Loucy (cell line): ENCODE measurements at regions not wholly inside any gene's neighbourhood (a gene's known extent, or its start where the extent isn't known, plus 50 kb on each side); places are given as distances from the start of the nearest gene placed in this dataset.

Experiments used
- H2AFZ ChIP-seq: fragments of 200-600 bp; sonication (generic); 2 replicates; pipeline ENCODE4 v1.6.0; 2016; ENCODE audit warnings: antibody characterized with exemption, mild to moderate bottlenecking, low read length, moderate library complexity
- H3F3A ChIP-seq: fragments of 200-600 bp; 2 replicates; pipeline ENCODE4 v1.6.0; 2016; ENCODE audit warnings: antibody characterized with exemption, low read depth, mild to moderate bottlenecking
- H3K27me3 ChIP-seq: fragments of 200-600 bp; sonication (generic); 2 replicates; pipeline ENCODE4 v1.6.1; 2014; ENCODE audit warnings: low read length, mild to moderate bottlenecking; ENCODE audit not compliant: insufficient read depth, poor library complexity, severe bottlenecking
- H3K36me3 ChIP-seq: fragments of 200-600 bp; sonication (generic); 2 replicates; pipeline ENCODE4 v1.6.1; 2016; ENCODE audit warnings: low read length; ENCODE audit not compliant: insufficient read depth
- H3K4me1 ChIP-seq: fragments of 200-600 bp; sonication (generic); 2 replicates; pipeline ENCODE4 v1.5.1; 2014; ENCODE audit warnings: low read length, mild to moderate bottlenecking; ENCODE audit not compliant: insufficient read depth, poor library complexity, severe bottlenecking
- H3K4me2 ChIP-seq: fragments of 200-600 bp; sonication (generic); 2 replicates; pipeline ENCODE4 v1.6.0; 2014; ENCODE audit warnings: antibody characterized with exemption, low read length, low read depth, mild to moderate bottlenecking; ENCODE audit not compliant: poor library complexity, severe bottlenecking
- H3K4me3 ChIP-seq: fragments of 200-600 bp; sonication (generic); 2 replicates; pipeline ENCODE4 v1.5.1; 2014; ENCODE audit warnings: low read length, mild to moderate bottlenecking, mixed read lengths; ENCODE audit not compliant: poor library complexity, severe bottlenecking
- H3K79me2 ChIP-seq: fragments of 200-600 bp; sonication (generic); 2 replicates; pipeline ENCODE4 v1.6.1; 2014; ENCODE audit warnings: low read length; ENCODE audit not compliant: insufficient read depth
- H3K9ac ChIP-seq: fragments of 200-600 bp; sonication (generic); 2 replicates; pipeline ENCODE4 v1.6.0; 2014; ENCODE audit warnings: mild to moderate bottlenecking, low read depth, low read length, moderate library complexity; ENCODE audit not compliant: poor library complexity, severe bottlenecking
- H3K9me2 ChIP-seq: fragments of 200-600 bp; sonication (generic); replicated peaks from 2 replicates; pipeline ENCODE4 v1.6.1; 2016; ENCODE audit warnings: low read depth, low read length, mixed read lengths
- H3K9me3 ChIP-seq: fragments of 200-600 bp; sonication (generic); 2 replicates; pipeline ENCODE4 v1.6.1; 2014; ENCODE audit warnings: mild to moderate bottlenecking, antibody characterized with exemption, low read length, low read depth; ENCODE audit not compliant: insufficient read depth
- H4K20me1 ChIP-seq: fragments of 200-600 bp; sonication (generic); 2 replicates; pipeline ENCODE4 v1.6.0; 2014; ENCODE audit warnings: antibody characterized with exemption, low read length, mild to moderate bottlenecking; ENCODE audit not compliant: insufficient read depth, poor library complexity, severe bottlenecking
- EZH2phosphoT487 ChIP-seq: fragments of 200-600 bp; IDR thresholded peaks from 2 replicates; pipeline ENCODE4 v1.6.1; 2018; ENCODE audit warnings: antibody characterized with exemption, mild to moderate bottlenecking, moderate library complexity, borderline replicate concordance
- TF ChIP-seq, protein P1 (sequence below): fragments of 200-600 bp; sonication (generic); conservative IDR thresholded peaks from 2 replicates; pipeline ENCODE4 v1.5.1; 2014; ENCODE audit warnings: mild to moderate bottlenecking, antibody characterized with exemption, low read length

DNA sequence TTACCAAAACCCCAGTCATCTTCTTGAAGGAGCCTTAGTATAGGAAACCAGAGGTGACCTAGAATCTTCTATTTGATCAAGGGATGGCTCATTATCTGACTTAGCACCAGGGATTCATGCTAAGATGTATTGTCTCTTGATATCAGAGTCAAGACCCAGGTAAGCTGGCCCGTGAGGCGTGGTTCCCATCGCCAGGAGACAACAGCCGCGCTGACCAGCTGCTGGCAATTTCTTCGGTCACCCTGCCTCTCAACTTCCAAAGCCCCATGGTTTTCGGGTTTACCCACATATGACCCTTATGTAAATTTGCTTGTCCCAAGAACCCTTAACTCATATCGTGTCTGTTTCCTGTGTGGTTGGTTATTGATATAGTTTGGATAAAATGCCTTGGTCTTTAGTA, 77.7 kb upstream of the VSTM2B start:
- H3K36me3 ChIP-seq, result no peaks in the 10 kb centered on the region
- no peaks in the 10 kb centered on the region for H3F3A ChIP-seq
- H3K9ac ChIP-seq, result no peak overlapping the region
- no peaks in the 10 kb centered on the region for H4K20me1 ChIP-seq
- H3K4me1 ChIP-seq, result no peaks in the 10 kb centered on the region
- no peaks in the 10 kb centered on the region for H3K9me2 ChIP-seq
- TF ChIP-seq, protein P1, sequence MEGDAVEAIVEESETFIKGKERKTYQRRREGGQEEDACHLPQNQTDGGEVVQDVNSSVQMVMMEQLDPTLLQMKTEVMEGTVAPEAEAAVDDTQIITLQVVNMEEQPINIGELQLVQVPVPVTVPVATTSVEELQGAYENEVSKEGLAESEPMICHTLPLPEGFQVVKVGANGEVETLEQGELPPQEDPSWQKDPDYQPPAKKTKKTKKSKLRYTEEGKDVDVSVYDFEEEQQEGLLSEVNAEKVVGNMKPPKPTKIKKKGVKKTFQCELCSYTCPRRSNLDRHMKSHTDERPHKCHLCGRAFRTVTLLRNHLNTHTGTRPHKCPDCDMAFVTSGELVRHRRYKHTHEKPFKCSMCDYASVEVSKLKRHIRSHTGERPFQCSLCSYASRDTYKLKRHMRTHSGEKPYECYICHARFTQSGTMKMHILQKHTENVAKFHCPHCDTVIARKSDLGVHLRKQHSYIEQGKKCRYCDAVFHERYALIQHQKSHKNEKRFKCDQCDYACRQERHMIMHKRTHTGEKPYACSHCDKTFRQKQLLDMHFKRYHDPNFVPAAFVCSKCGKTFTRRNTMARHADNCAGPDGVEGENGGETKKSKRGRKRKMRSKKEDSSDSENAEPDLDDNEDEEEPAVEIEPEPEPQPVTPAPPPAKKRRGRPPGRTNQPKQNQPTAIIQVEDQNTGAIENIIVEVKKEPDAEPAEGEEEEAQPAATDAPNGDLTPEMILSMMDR, result no peak
- no peak for TF ChIP-seq EZH2phosphoT487
- no peaks in the 10 kb centered on the region for H3K79me2 ChIP-seq
- H3K4me3 ChIP-seq, result no peak overlapping the region
- no peaks in the 10 kb centered on the region for H3K27me3 ChIP-seq
- H2AFZ ChIP-seq, result no peak overlapping the region
- H3K4me2 ChIP-seq, result no peak overlapping the region
- H3K9me3 ChIP-seq, result peaks cover 3% of the 10 kb centered on the region; the same call in 1 of the 2 replicates

DNA sequence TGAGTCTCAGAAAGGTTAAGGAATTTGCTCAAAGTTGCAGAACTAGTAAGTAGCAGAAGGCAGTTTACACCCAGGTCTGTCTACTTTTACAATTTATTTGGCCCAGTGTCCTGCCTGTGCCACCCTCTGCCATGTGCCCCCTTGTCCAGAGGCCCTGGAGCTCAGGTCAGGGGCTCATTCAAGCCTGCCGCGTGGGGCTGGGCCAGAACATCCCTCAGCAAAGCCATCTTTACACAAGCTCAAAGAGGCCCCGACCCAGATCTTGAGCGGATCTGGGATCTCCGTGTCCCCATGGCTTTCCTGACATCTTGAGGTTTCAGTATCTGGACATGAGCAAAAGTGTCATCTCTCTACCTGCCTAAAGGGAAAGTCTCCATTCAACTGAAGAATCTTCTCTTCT, 76.4 kb upstream of the VSTM2B start:
- Histone ChIP-seq H3F3A (no peaks in the 10 kb centered on the region), H3K79me2 (no peaks in the 10 kb centered on the region), H3K4me2 (no peak overlapping the region), H3K9ac (no peak overlapping the region), H4K20me1 (no peaks in the 10 kb centered on the region), H2AFZ (no peak overlapping the region), H3K9me3 (peaks cover 6% of the 10 kb centered on the region; the same call in 1 of the 2 replicates), H3K4me3 (no peak overlapping the region), H3K36me3 (no peaks in the 10 kb centered on the region), H3K9me2 (no peaks in the 10 kb centered on the region), H3K4me1 (no peaks in the 10 kb centered on the region), H3K27me3 (no peaks in the 10 kb centered on the region)
- no peak for TF ChIP-seq EZH2phosphoT487
- TF ChIP-seq, protein P1, result no peak

DNA sequence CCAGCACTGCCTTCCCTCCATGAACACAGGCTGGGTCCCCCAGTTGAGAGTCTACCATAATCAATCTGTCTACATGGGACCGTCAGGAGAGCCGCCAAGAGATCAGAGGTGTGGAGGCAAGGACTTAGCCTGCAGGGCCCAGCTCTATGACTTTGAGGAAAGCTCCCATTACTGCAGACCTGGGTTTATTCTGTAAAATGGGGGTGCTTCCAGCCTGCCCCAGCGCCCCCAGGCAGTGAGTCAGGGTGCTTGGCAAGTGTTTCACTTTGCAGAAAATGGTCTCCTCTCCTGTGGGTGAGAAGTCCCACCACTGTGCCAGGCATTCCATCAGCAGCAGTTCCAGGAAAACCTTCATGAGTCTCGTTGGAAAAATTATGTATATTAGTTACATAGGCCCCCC, 75.5 kb upstream of the VSTM2B start:
- Histone ChIP-seq H3K79me2 (no peaks in the 10 kb centered on the region), H3K9me3 (peaks cover 6% of the 10 kb centered on the region; the same call in 1 of the 2 replicates), H3K4me2 (no peak overlapping the region), H4K20me1 (no peaks in the 10 kb centered on the region), H3K4me3 (no peak overlapping the region), H3K27me3 (no peaks in the 10 kb centered on the region), H3F3A (no peaks in the 10 kb centered on the region), H3K9me2 (no peaks in the 10 kb centered on the region), H3K4me1 (no peaks in the 10 kb centered on the region), H3K36me3 (no peaks in the 10 kb centered on the region), H2AFZ (no peak overlapping the region), H3K9ac (no peak overlapping the region)
- TF ChIP-seq EZH2phosphoT487, result no peak
- TF ChIP-seq, protein P1, result no peak
